ENCODE measurements at regions not wholly inside any gene's neighbourhood (a gene's known extent, or its start where the extent isn't known, plus 50 kb on each side); places are given as distances from the start of the nearest gene placed in this dataset.
"Not testable (repeated sequence)": the region's sequence is repeated elsewhere in the genome, so short reads cannot be mapped to it uniquely, and the experiment has no call there.

- Histone ChIP-seq H3K36me3 (no peaks in the 10 kb centered on the region), H3K4me3 (no peak overlapping the region), H3K9me3 (peaks cover 0 to 4% of the 10 kb centered on the region in 2 donors), H3K27ac (no peak overlapping the region), H3K27me3 (no peaks in the 10 kb centered on the region), H3K4me1 (no peaks in the 10 kb centered on the region)
- no peak for DNase-seq
- intact Hi-C loops (cut with DNase I), result no loop called here
- ATAC-seq, result no peak
- TF ChIP-seq CTCF (IDR thresholded peaks at IDR 0.05), result no peak
Measured at GRCh38 chr12:107598906-107599305, 86.7 kb upstream of the PWP1 start.

- no peak overlapping the region for H3K27ac ChIP-seq
- H3K9me3 ChIP-seq, result no peaks in the 10 kb centered on the region
- H3K27me3 ChIP-seq, result no peaks in the 10 kb centered on the region
- intact Hi-C loops (cut with DNase I), result no loop called here
- no peak for ATAC-seq
- no peak for TF ChIP-seq CTCF (IDR thresholded peaks at IDR 0.05)
- no peaks in the 10 kb centered on the region for H3K4me1 ChIP-seq
- DNase-seq, result no peak
- H3K36me3 ChIP-seq, result no peaks in the 10 kb centered on the region
- no peak overlapping the region for H3K4me3 ChIP-seq
Measured at GRCh38 chr12:107600581-107601144, 84.9 kb upstream of the PWP1 start.

GRCh38 chr12:107602446-107602845 is 83.2 kb upstream of the PWP1 start:
- DNase-seq (no peak), ATAC-seq (no peak)
- TF ChIP-seq CTCF (IDR thresholded peaks at IDR 0.05), result no peak
- intact Hi-C loops (cut with DNase I), result no loop called here
- Histone ChIP-seq H3K9me3 (no peaks in the 10 kb centered on the region), H3K27me3 (no peaks in the 10 kb centered on the region), H3K4me1 (no peaks in the 10 kb centered on the region), H3K36me3 (no peaks in the 10 kb centered on the region), H3K4me3 (no peak overlapping the region), H3K27ac (no peak overlapping the region)

GRCh38 chr12:107605293-107605692 is 80.3 kb upstream of the PWP1 start:
- no peak overlapping the region for H3K27ac ChIP-seq
- H3K36me3 ChIP-seq, result no peaks in the 10 kb centered on the region
- DNase-seq (no peak), ATAC-seq (no peak)
- no peaks in the 10 kb centered on the region for H3K27me3 ChIP-seq
- intact Hi-C loops (cut with DNase I), result loop anchor here in 1 of 2 donors (5.0 kb wide), 1 partner anchor 473 kb away; no protein-coding TSS in a partner anchor
- H3K4me3 ChIP-seq, result no peak overlapping the region
- no peaks in the 10 kb centered on the region for H3K9me3 ChIP-seq
- TF ChIP-seq CTCF (IDR thresholded peaks at IDR 0.05), result no peak
- H3K4me1 ChIP-seq, result no peaks in the 10 kb centered on the region

GRCh38 chr12:107607464-107608392 is 77.9 kb upstream of the PWP1 start:
- DNase-seq (peak; percentile 72 to 93 (median 84)), ATAC-seq (peak; percentile 95)
- H3K9me3 ChIP-seq, result no peaks in the 10 kb centered on the region
- TF ChIP-seq CTCF (IDR thresholded peaks at IDR 0.05), result peak; percentile 88 to 92
- H3K36me3 ChIP-seq, result no peaks in the 10 kb centered on the region
- no peaks in the 10 kb centered on the region for H3K4me1 ChIP-seq
- H3K4me3 ChIP-seq, result no peak overlapping the region
- H3K27ac ChIP-seq, result no peak overlapping the region
- H3K27me3 ChIP-seq, result no peaks in the 10 kb centered on the region
- intact Hi-C loops (cut with DNase I), result loop anchor here in 1 of 2 donors (5.0 kb wide), 1 partner anchor 475 kb away; no protein-coding TSS in a partner anchor

- H3K9me3 ChIP-seq, H3K36me3 ChIP-seq, DNase-seq, ATAC-seq, H3K27ac ChIP-seq, H3K4me3 ChIP-seq, H3K27me3 ChIP-seq, H3K4me1 ChIP-seq: not testable (repeated sequence)
- intact Hi-C loops (cut with DNase I), result loop anchor here in 1 of 2 donors (5.0 kb wide), 1 partner anchor 476 kb away; no protein-coding TSS in a partner anchor
Measured at GRCh38 chr12:107608779-107609178, 76.8 kb upstream of the PWP1 start.

All from left lung (tissue), 4 donors.